ENCODE measurements at regions not wholly inside any gene's neighbourhood (a gene's known extent, or its start where the extent isn't known, plus 50 kb on each side); places are given as distances from the start of the nearest gene placed in this dataset.

GRCh38 chr12:45548426-45548825, 181.1 kb upstream of the ARID2 start:
- TF ChIP-seq CTCF (IDR thresholded peaks at IDR 0.05; ENCODE audit: low read depth, low read length) (no peak), EZH2phosphoT487 (IDR thresholded peaks at IDR 0.05; ENCODE audit: low read depth) (no peak)
